ENCODE measurements at regions not wholly inside any gene's neighbourhood (a gene's known extent, or its start where the extent isn't known, plus 50 kb on each side); places are given as distances from the start of the nearest gene placed in this dataset.

- Histone ChIP-seq H3K27me3 (ENCODE audit: insufficient read depth, low read length) (no peaks in the 10 kb centered on the region), H3K4me3 (ENCODE audit: low read length) (no peak overlapping the region), H3K4me1 (ENCODE audit: insufficient read depth, low read length) (no peaks in the 10 kb centered on the region), H3K9ac (ENCODE audit: low read depth, low read length) (no peak overlapping the region), H3K27ac (ENCODE audit: low read length) (no peak overlapping the region), H3K9me3 (ENCODE audit: insufficient read depth, low read depth, low read length) (no peaks in the 10 kb centered on the region), H3K36me3 (ENCODE audit: insufficient read depth, low read depth, low read length) (no peaks in the 10 kb centered on the region)
Measured at GRCh38 chr5:4963265-4963664, 176.9 kb upstream of the ADAMTS16 start.

- no peaks in the 10 kb centered on the region for H3K4me1 ChIP-seq (ENCODE audit: insufficient read depth, low read length)
- H3K4me3 ChIP-seq (ENCODE audit: low read length) = no peak overlapping the region
- H3K36me3 ChIP-seq (ENCODE audit: insufficient read depth, low read depth, low read length) = no peaks in the 10 kb centered on the region
- H3K9ac ChIP-seq (ENCODE audit: low read depth, low read length) = no peak overlapping the region
- H3K9me3 ChIP-seq (ENCODE audit: insufficient read depth, low read depth, low read length) = no peaks in the 10 kb centered on the region
- H3K27me3 ChIP-seq (ENCODE audit: insufficient read depth, low read length) = no peaks in the 10 kb centered on the region
- H3K27ac ChIP-seq (ENCODE audit: low read length) = no peak overlapping the region
Measured at GRCh38 chr5:4969351-4969750, 170.8 kb upstream of the ADAMTS16 start.

GRCh38 chr5:4970171-4970570 lies 170.0 kb upstream of the ADAMTS16 start:
- Histone ChIP-seq H3K27me3 (ENCODE audit: insufficient read depth, low read length) (no peaks in the 10 kb centered on the region), H3K4me3 (ENCODE audit: low read length) (no peak overlapping the region), H3K27ac (ENCODE audit: low read length) (no peak overlapping the region), H3K9me3 (ENCODE audit: insufficient read depth, low read depth, low read length) (no peaks in the 10 kb centered on the region), H3K36me3 (ENCODE audit: insufficient read depth, low read depth, low read length) (no peaks in the 10 kb centered on the region), H3K4me1 (ENCODE audit: insufficient read depth, low read length) (no peaks in the 10 kb centered on the region), H3K9ac (ENCODE audit: low read depth, low read length) (no peak overlapping the region)

- Histone ChIP-seq H3K27me3 (ENCODE audit: insufficient read depth, low read length) (no peaks in the 10 kb centered on the region), H3K36me3 (ENCODE audit: insufficient read depth, low read depth, low read length) (no peaks in the 10 kb centered on the region), H3K27ac (ENCODE audit: low read length) (no peak overlapping the region), H3K9ac (ENCODE audit: low read depth, low read length) (no peak overlapping the region), H3K4me3 (ENCODE audit: low read length) (no peak overlapping the region), H3K4me1 (ENCODE audit: insufficient read depth, low read length) (no peaks in the 10 kb centered on the region), H3K9me3 (ENCODE audit: insufficient read depth, low read depth, low read length) (no peaks in the 10 kb centered on the region)
Measured at GRCh38 chr5:4976902-4977301, 163.2 kb upstream of the ADAMTS16 start.

GRCh38 chr5:4977416-4978110 lies 162.6 kb upstream of the ADAMTS16 start:
- no peaks in the 10 kb centered on the region for H3K4me1 ChIP-seq (ENCODE audit: insufficient read depth, low read length)
- H3K36me3 ChIP-seq (ENCODE audit: insufficient read depth, low read depth, low read length) = no peaks in the 10 kb centered on the region
- no peak overlapping the region for H3K27ac ChIP-seq (ENCODE audit: low read length)
- no peak overlapping the region for H3K4me3 ChIP-seq (ENCODE audit: low read length)
- H3K27me3 ChIP-seq (ENCODE audit: insufficient read depth, low read length) = no peaks in the 10 kb centered on the region
- no peaks in the 10 kb centered on the region for H3K9me3 ChIP-seq (ENCODE audit: insufficient read depth, low read depth, low read length)
- H3K9ac ChIP-seq (ENCODE audit: low read depth, low read length) = no peak overlapping the region

- Histone ChIP-seq H3K9ac (ENCODE audit: low read depth, low read length) (no peak overlapping the region), H3K9me3 (ENCODE audit: insufficient read depth, low read depth, low read length) (no peaks in the 10 kb centered on the region), H3K27me3 (ENCODE audit: insufficient read depth, low read length) (no peaks in the 10 kb centered on the region), H3K4me3 (ENCODE audit: low read length) (no peak overlapping the region), H3K27ac (ENCODE audit: low read length) (no peak overlapping the region), H3K36me3 (ENCODE audit: insufficient read depth, low read depth, low read length) (no peaks in the 10 kb centered on the region), H3K4me1 (ENCODE audit: insufficient read depth, low read length) (no peaks in the 10 kb centered on the region)
Measured at GRCh38 chr5:4980201-4980600, 159.9 kb upstream of the ADAMTS16 start.

GRCh38 chr5:4981608-4982007 lies 158.5 kb upstream of the ADAMTS16 start:
- Histone ChIP-seq H3K4me1 (ENCODE audit: insufficient read depth, low read length) (no peaks in the 10 kb centered on the region), H3K9ac (ENCODE audit: low read depth, low read length) (no peak overlapping the region), H3K36me3 (ENCODE audit: insufficient read depth, low read depth, low read length) (no peaks in the 10 kb centered on the region), H3K9me3 (ENCODE audit: insufficient read depth, low read depth, low read length) (no peaks in the 10 kb centered on the region), H3K27ac (ENCODE audit: low read length) (no peak overlapping the region), H3K27me3 (ENCODE audit: insufficient read depth, low read length) (no peaks in the 10 kb centered on the region), H3K4me3 (ENCODE audit: low read length) (no peak overlapping the region)

- no peaks in the 10 kb centered on the region for H3K4me1 ChIP-seq (ENCODE audit: insufficient read depth, low read length)
- H3K27ac ChIP-seq (ENCODE audit: low read length) = no peak overlapping the region
Measured at GRCh38 chr5:4983701-4984100, 156.4 kb upstream of the ADAMTS16 start.

GRCh38 chr5:4984461-4984860 lies 155.7 kb upstream of the ADAMTS16 start:
- no peak overlapping the region for H3K27ac ChIP-seq (ENCODE audit: low read length)
- H3K36me3 ChIP-seq (ENCODE audit: insufficient read depth, low read depth, low read length) = no peaks in the 10 kb centered on the region
- H3K9me3 ChIP-seq (ENCODE audit: insufficient read depth, low read depth, low read length) = no peaks in the 10 kb centered on the region
- no peaks in the 10 kb centered on the region for H3K4me1 ChIP-seq (ENCODE audit: insufficient read depth, low read length)
- H3K27me3 ChIP-seq (ENCODE audit: insufficient read depth, low read length) = no peaks in the 10 kb centered on the region
- H3K4me3 ChIP-seq (ENCODE audit: low read length) = no peak overlapping the region
- no peak overlapping the region for H3K9ac ChIP-seq (ENCODE audit: low read depth, low read length)

More at GRCh38 chr5:4983701-4984100, 156.4 kb upstream of the ADAMTS16 start:
- Histone ChIP-seq H3K36me3 (ENCODE audit: insufficient read depth, low read depth, low read length) (no peaks in the 10 kb centered on the region), H3K27me3 (ENCODE audit: insufficient read depth, low read length) (no peaks in the 10 kb centered on the region), H3K9ac (ENCODE audit: low read depth, low read length) (no peak overlapping the region), H3K4me3 (ENCODE audit: low read length) (no peak overlapping the region), H3K9me3 (ENCODE audit: insufficient read depth, low read depth, low read length) (no peaks in the 10 kb centered on the region)

GRCh38 chr5:4987431-4987830 lies 152.7 kb upstream of the ADAMTS16 start:
- Histone ChIP-seq H3K9ac (ENCODE audit: low read depth, low read length) (no peak overlapping the region), H3K27me3 (ENCODE audit: insufficient read depth, low read length) (no peaks in the 10 kb centered on the region), H3K9me3 (ENCODE audit: insufficient read depth, low read depth, low read length) (no peaks in the 10 kb centered on the region), H3K4me1 (ENCODE audit: insufficient read depth, low read length) (no peaks in the 10 kb centered on the region), H3K4me3 (ENCODE audit: low read length) (no peak overlapping the region), H3K27ac (ENCODE audit: low read length) (no peak overlapping the region), H3K36me3 (ENCODE audit: insufficient read depth, low read depth, low read length) (no peaks in the 10 kb centered on the region)

GRCh38 chr5:4989118-4989517 lies 151.0 kb upstream of the ADAMTS16 start:
- no peaks in the 10 kb centered on the region for H3K36me3 ChIP-seq (ENCODE audit: insufficient read depth, low read depth, low read length)
- H3K9me3 ChIP-seq (ENCODE audit: insufficient read depth, low read depth, low read length) = no peaks in the 10 kb centered on the region
- no peaks in the 10 kb centered on the region for H3K4me1 ChIP-seq (ENCODE audit: insufficient read depth, low read length)
- no peak overlapping the region for H3K9ac ChIP-seq (ENCODE audit: low read depth, low read length)
- H3K27me3 ChIP-seq (ENCODE audit: insufficient read depth, low read length) = no peaks in the 10 kb centered on the region
- no peak overlapping the region for H3K27ac ChIP-seq (ENCODE audit: low read length)
- no peak overlapping the region for H3K4me3 ChIP-seq (ENCODE audit: low read length)

GRCh38 chr5:4990017-4990416 lies 150.1 kb upstream of the ADAMTS16 start:
- Histone ChIP-seq H3K9me3 (ENCODE audit: insufficient read depth, low read depth, low read length) (no peaks in the 10 kb centered on the region), H3K36me3 (ENCODE audit: insufficient read depth, low read depth, low read length) (no peaks in the 10 kb centered on the region), H3K27ac (ENCODE audit: low read length) (no peak overlapping the region), H3K4me1 (ENCODE audit: insufficient read depth, low read length) (no peaks in the 10 kb centered on the region), H3K9ac (ENCODE audit: low read depth, low read length) (no peak overlapping the region), H3K4me3 (ENCODE audit: low read length) (no peak overlapping the region), H3K27me3 (ENCODE audit: insufficient read depth, low read length) (no peaks in the 10 kb centered on the region)

All from iPS-20b (cell line).